ENCODE measurements at regions not wholly inside any gene's neighbourhood (a gene's known extent, or its start where the extent isn't known, plus 50 kb on each side); places are given as distances from the start of the nearest gene placed in this dataset.
"Not testable (repeated sequence)": the region's sequence is repeated elsewhere in the genome, so short reads cannot be mapped to it uniquely, and the experiment has no call there.

- no peak for DNase-seq (ENCODE audit: low spot score)
These were observed 59.3 kb downstream of the BTBD3 start for GRCh38 chr20:11976966-11977365.

GRCh38 chr20:11978496-11978895, 60.8 kb downstream of the BTBD3 start:
- DNase-seq (ENCODE audit: low spot score), result no peak

GRCh38 chr20:11979306-11979990, 61.8 kb downstream of the BTBD3 start:
- no peak for DNase-seq (ENCODE audit: low spot score)

- DNase-seq (ENCODE audit: low spot score), result no peak
These were observed 62.6 kb downstream of the BTBD3 start for GRCh38 chr20:11980263-11980662.

- no peak for DNase-seq (ENCODE audit: low spot score)
These were observed 63.8 kb downstream of the BTBD3 start for GRCh38 chr20:11981366-11981947.

- DNase-seq (ENCODE audit: low spot score), result no peak
These were observed 64.7 kb downstream of the BTBD3 start for GRCh38 chr20:11982289-11982954.

- no peak for DNase-seq (ENCODE audit: low spot score)
These were observed 65.3 kb downstream of the BTBD3 start for GRCh38 chr20:11982955-11983470.

GRCh38 chr20:11986954-11987353, 69.3 kb downstream of the BTBD3 start:
- no peak for DNase-seq (ENCODE audit: low spot score)

GRCh38 chr20:11987526-11987925, 69.8 kb downstream of the BTBD3 start:
- no peak for DNase-seq (ENCODE audit: low spot score)

GRCh38 chr20:11989018-11989771, 71.5 kb downstream of the BTBD3 start:
- no peak for DNase-seq (ENCODE audit: low spot score)

- no peak for DNase-seq (ENCODE audit: low spot score)
These were observed 74.7 kb downstream of the BTBD3 start for GRCh38 chr20:11992426-11992825.

- no peak for DNase-seq (ENCODE audit: low spot score)
These were observed 76.3 kb downstream of the BTBD3 start for GRCh38 chr20:11993886-11994461.

GRCh38 chr20:11995805-11996567, 78.3 kb downstream of the BTBD3 start:
- no peak for DNase-seq (ENCODE audit: low spot score)

- not testable (repeated sequence) for DNase-seq (ENCODE audit: low spot score)
These were observed 87.1 kb downstream of the BTBD3 start for GRCh38 chr20:12004776-12005175.

- no peak for DNase-seq (ENCODE audit: low spot score)
These were observed 94.8 kb downstream of the BTBD3 start for GRCh38 chr20:12012241-12013222.

GRCh38 chr20:12014276-12014675, 96.6 kb downstream of the BTBD3 start:
- no peak for DNase-seq (ENCODE audit: low spot score)

GRCh38 chr20:12014736-12015135, 97.0 kb downstream of the BTBD3 start:
- DNase-seq (ENCODE audit: low spot score), result no peak

GRCh38 chr20:12016291-12016690, 98.6 kb downstream of the BTBD3 start:
- no peak for DNase-seq (ENCODE audit: low spot score)

- DNase-seq (ENCODE audit: low spot score), result no peak
These were observed 102.0 kb downstream of the BTBD3 start for GRCh38 chr20:12019715-12020114.

- DNase-seq (ENCODE audit: low spot score), result no peak
These were observed 103.2 kb downstream of the BTBD3 start for GRCh38 chr20:12020846-12021245.

Measured in ureter (tissue), 1 donor.